Activated CD4-positive, alpha-beta T cell treated with anti-CD3 and anti-CD28 coated beads, Interleukin-2, amount 50 U/mL, for 16 hours (primary cell): ENCODE measurements at regions not wholly inside any gene's neighbourhood (a gene's known extent, or its start where the extent isn't known, plus 50 kb on each side); places are given as distances from the start of the nearest gene placed in this dataset.

Source experiments
- DNase-seq: peaks from one replicate; pipeline ENCODE4 v3.0.0-alpha.2; 2020

GRCh38 chr21:35352793-35353192 is 303.7 kb upstream of the RUNX1 start:
- DNase-seq: no peak

- no peak for DNase-seq
Observed at GRCh38 chr21:35352066-35352770, 303.1 kb upstream of the RUNX1 start.

- DNase-seq: no peak
Observed at GRCh38 chr21:35351434-35351833, 302.3 kb upstream of the RUNX1 start.

DNA sequence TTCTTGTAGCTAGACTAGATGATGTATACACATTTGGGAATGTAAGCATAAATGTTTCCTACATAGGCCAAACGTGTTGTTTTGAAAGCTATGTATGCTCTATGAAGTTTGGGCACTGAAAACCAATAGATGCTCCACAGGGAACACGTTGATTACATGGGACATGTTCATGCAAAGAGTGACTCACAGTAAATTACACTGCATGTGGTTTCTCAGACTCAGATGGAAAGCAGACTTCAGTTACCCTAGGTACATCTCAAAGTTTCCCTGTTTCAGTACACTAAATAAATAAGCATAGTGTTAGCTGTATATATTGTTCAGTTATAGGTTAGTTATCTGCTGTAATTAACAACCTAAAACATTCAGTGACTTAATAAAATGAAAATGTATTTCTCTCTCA is 301.9 kb upstream of the RUNX1 start:
- peak; percentile 57 for DNase-seq

- DNase-seq: no peak
Observed at GRCh38 chr21:35349376-35350080, 300.4 kb upstream of the RUNX1 start.

GRCh38 chr21:35348686-35349085 is 299.6 kb upstream of the RUNX1 start:
- DNase-seq: no peak

DNA sequence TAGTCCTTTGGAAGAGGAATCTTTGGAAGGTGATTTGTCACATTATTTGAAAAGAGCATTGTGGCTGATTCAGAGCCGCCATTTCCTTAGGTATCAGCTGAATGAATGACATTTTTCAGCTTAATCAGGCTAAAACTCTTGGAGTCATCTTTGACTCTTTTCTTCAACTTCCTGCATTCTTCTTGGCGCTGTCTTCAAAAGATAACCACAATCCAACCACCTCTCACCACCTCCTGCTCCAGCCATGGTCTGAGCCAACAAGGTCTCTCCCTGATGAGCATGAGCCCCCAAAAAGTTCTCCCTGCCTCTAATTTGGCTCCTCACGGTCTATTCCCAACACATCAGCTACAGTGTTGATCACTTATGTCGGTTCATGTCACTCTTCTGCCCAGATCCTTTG is 297.6 kb upstream of the RUNX1 start:
- no peak for DNase-seq

GRCh38 chr21:35345954-35346353 is 296.9 kb upstream of the RUNX1 start:
- no peak for DNase-seq

DNA sequence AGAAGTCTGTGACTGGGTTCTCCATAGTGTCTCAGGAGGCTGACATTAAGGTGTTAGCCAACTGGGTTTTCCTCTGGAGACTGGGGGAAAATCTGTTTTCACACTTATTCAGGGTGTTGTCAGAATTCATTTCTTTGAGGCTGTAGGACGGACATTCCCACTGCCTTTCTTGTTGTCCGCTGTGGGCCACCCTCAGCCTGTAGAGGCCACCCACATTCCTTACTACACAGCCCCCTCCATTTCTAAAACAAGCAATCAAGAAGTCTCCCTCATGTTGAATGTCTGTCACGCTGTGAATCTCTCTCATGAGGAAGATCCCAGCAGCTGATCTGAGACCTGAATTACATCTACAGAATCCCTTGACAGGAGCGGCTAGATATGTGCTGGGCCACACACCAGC is 295.5 kb upstream of the RUNX1 start:
- no peak for DNase-seq

DNA sequence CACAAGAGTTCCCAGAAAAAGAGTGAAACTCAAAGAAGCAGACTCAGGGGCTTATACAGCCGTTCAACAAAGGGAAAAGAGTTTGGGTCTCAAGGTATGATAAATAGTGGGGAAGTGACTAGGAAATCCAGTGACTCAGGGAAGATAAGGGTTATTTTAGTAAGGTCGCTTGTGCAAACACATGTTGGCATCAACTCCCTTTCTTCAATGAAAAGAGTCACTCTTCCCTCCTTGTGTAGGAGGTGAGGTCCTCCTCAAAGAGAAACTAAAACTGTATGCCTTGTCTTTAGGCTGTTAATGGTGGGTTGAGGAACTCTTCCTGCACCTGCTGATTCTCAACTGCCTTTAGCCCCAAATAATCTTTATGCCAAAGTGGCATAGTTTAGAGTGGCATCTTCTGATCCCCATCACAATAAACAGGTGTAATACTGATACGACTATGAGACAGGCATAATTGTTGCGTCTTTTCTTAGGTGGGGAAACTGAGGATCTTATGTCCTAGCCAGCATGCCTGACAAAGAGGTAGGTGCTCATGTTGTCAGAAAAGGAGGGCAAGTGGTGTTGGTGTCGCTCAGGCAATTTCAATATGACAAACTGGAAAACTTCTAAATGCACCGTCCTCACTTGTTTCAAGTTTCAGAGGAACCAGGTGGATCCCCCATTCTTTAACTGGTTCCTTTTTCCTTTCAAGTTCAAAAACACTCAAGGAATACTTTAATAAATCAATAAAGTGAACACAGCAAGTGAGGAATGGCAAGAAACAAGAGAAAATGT is 294.1 kb upstream of the RUNX1 start:
- peak; percentile 48 for DNase-seq

DNA sequence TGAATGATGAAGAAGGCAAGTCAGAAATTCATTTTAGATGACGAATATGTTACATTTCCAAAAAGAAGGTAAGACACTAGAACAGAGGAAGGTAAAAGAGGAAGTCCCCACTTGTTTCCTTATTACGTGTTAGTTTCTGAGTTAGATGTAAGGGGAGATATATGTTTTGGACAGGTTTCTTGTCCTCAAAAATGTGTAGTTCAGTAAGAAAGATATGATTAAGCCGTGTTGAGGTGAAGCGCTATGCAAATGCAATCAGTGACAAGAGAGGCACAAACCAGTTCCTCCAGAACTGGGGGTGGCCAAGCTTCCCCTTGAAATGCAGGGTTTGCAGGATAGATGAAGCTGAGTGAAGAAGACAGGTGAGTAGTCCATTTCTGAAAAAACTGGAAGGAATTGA is 293.3 kb upstream of the RUNX1 start:
- DNase-seq: peak; percentile 80

DNA sequence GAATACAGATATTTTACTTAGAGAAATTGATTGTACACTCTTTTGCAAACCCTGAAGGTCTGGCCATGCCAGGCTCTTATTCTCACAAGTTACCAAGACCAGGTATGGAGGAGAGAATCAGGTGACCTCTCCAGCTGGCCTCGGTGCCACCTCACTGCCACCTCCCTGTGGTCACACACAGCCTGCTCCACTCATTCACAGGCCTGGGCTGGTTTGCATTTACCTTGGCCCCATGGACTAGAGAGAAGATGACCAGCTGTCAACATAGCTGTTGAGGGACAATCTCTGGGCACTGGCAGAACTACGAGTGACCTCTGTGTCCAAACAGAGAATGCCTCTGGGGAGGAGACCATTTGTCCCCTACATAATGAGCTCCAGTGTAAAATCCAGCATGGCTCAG is 291.2 kb upstream of the RUNX1 start:
- no peak for DNase-seq

GRCh38 chr21:35338881-35339632 is 290.0 kb upstream of the RUNX1 start:
- no peak for DNase-seq

GRCh38 chr21:35338281-35338680 is 289.2 kb upstream of the RUNX1 start:
- no peak for DNase-seq

DNA sequence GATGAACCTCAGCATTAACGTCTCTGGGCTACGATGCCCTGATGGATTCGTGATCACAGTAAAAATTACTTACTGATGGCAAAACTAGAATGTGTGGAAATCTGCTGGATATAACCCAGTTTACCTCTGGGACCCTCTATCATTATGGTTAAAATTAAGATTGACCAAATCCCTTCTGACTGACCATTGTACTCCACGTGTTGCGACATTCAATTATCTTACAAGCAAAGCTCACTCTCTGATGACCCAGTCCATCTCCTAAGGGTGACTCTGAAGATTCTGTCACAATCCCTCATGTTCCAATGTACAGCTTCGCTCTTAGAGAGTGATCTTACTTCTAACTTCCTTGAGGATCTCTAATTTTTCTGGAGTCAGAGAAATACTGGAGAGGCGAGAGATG is 288.5 kb upstream of the RUNX1 start:
- no peak for DNase-seq

GRCh38 chr21:35336534-35336933 is 287.4 kb upstream of the RUNX1 start:
- no peak for DNase-seq

GRCh38 chr21:35335951-35336446 is 286.9 kb upstream of the RUNX1 start:
- no peak for DNase-seq

- DNase-seq: no peak
Observed at GRCh38 chr21:35333831-35334618, 284.9 kb upstream of the RUNX1 start.

DNA sequence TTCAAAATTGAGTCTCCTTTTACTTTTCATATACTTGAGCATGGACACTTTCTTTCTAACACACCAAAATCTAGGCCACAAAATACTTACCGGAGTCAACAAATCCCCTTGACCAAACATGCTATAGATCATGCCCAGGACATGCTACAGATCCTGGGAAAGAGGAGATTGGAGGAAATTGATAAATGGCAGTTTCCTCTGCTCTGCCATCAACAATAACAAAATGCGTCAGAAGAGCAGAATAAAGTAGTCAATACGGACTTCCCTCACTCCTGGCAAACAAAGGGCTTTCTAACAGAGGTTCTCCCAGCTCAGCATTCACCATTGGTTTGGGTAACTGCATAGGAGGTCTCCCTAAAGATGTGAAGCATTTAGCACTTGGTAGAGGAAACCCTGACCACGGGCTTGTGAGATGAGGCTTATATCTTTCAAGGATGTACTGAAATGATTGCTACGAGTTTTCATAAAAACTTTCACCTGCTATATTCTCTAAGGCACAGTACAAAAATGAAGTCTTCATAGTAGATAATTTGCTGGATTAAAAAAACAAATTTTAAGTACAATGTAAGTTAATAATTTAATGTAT is 283.8 kb upstream of the RUNX1 start:
- DNase-seq: peak; percentile 37

DNA sequence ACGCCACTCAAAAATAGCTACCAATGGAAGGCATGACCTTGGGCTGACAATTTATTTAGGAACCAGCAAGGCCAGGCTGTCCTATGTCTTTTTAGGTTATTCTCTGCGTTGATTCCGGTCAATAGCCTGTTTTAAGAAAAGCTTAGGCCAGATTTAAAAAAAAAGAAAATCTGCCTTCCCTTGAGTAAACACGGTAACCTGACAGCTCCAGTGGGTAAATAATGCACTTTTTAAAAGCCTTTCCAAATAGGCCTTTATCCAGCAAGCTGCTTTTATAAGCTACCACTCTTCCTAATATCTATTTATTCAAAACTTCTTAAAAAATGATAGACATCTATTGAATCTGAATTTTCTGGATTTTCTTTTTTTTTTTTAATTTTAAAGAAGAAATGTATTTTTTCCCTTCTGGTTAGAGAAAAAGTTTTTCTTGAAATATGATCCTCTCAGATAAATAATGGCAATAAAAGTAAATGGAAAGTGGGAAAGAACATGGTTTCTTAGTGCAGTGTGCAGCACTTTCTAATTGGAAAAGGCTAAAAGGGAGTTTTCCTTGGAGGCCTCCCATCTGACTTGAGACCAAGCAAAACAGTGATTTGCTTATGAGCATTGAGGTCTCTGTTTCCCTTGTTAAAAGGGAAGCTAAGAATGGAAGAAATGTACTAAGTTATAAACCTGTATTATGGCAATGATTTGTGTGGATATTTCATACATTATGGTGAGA is 281.0 kb upstream of the RUNX1 start:
- DNase-seq: no peak

- no peak for DNase-seq
Observed at GRCh38 chr21:35328856-35329455, 279.9 kb upstream of the RUNX1 start.
